Lung (tissue), 11 donors: ENCODE measurements at regions not wholly inside any gene's neighbourhood (a gene's known extent, or its start where the extent isn't known, plus 50 kb on each side); places are given as distances from the start of the nearest gene placed in this dataset.

ENCODE experiments used
- ATAC-seq: fragments of 200-7000 bp; cut with Tn5 transposase; one replicate; pipeline ENCODE4 v1.9.1; 2020; ENCODE audit warnings: moderate number of reproducible peaks; ENCODE audit not compliant: insufficient read depth, low FRiP score
- DNase-seq, 3 donors: peaks; one replicate each; pipeline ENCODE4 v3.0.0-alpha.2; 2013 to 2017
- H3K27ac ChIP-seq, 2 donors: one replicate each; pipeline ENCODE4 v1.5.1; 2013; ENCODE audit warnings: mild to moderate bottlenecking in 2 of 2, moderate library complexity in 2 of 2, control low read depth in 1 of 2, inconsistent platforms in 1 of 2, low read depth in 1 of 2, low read length in 1 of 2
- H3K27me3 ChIP-seq, 3 donors: one replicate each; pipeline ENCODE4 v1.5.1; 2013; ENCODE audit warnings: low read length in 2 of 3; ENCODE audit not compliant: control insufficient read depth in 3 of 3, insufficient read depth in 3 of 3
- H3K36me3 ChIP-seq, 4 donors: one replicate each; pipeline ENCODE4 v1.5.1; 2013; ENCODE audit warnings: low read length in 4 of 4, mild to moderate bottlenecking in 1 of 4, moderate library complexity in 1 of 4; ENCODE audit not compliant: control insufficient read depth in 4 of 4, insufficient read depth in 4 of 4
- H3K4me1 ChIP-seq, 5 donors: one replicate each; pipeline ENCODE4 v1.5.1; 2013; ENCODE audit warnings: low read length in 5 of 5, mild to moderate bottlenecking in 2 of 5, moderate library complexity in 1 of 5; ENCODE audit not compliant: control insufficient read depth in 5 of 5, insufficient read depth in 5 of 5
- H3K4me3 ChIP-seq: one replicate; pipeline ENCODE4 v1.5.1; 2013; ENCODE audit warnings: mild to moderate bottlenecking, control low read depth, moderate library complexity
- H3K9ac ChIP-seq, 2 donors: one replicate each; pipeline ENCODE4 v1.5.1; 2013; ENCODE audit warnings: low read length in 2 of 2, control low read depth in 1 of 2; ENCODE audit not compliant: insufficient read depth in 1 of 2
- H3K9me3 ChIP-seq, 4 donors: one replicate each; pipeline ENCODE4 v1.5.1; 2013; ENCODE audit warnings: low read length in 3 of 4, mild to moderate bottlenecking in 1 of 4, moderate library complexity in 1 of 4; ENCODE audit not compliant: control insufficient read depth in 4 of 4, insufficient read depth in 3 of 4
- WGBS, 2 donors: extraction: QIAGEN DNeasy Blood & Tissue Kit; methylation state at CpG; one replicate each; pipeline ENCODE4 v1.1.7; 2013; 5-methylcytosine and 5-hydroxymethylcytosine counted together
- TF ChIP-seq, protein P1 (sequence below): IDR thresholded peaks from 2 replicates; pipeline ENCODE4 v1.5.1; 2012; ENCODE audit warnings: mild to moderate bottlenecking; ENCODE audit errors: control extremely low read depth, extremely low read depth
- donor health status: control.
- donor health status: control.
- donor health status: Bipolar disorder and iron deficiency.
- donor health status: healthy.
- donor health status: DM: yes; HTN: yes; CAD: no.

DNA sequence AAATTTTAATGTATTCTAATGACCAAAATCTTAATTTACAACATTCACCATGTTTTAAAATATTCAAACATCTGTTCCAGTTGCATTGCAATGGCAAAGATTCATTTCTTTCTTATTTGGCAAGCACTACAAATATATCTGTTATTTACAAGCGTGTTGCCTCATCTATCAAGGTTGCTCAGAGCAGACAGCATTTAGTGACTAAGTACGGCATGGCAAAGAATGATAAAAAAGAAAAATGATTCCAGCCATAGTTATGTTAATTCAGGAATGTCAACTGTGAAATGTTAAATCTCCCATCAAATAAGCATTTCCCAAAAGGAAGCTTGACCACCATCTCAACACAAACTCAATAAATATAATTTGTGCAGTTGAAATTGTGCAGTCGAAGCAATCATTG is 312.1 kb downstream of the SEC23A start:
- no peaks in the 10 kb centered on the region for H3K27me3 ChIP-seq
- H3K4me1 ChIP-seq = no peaks in the 10 kb centered on the region
- no peaks in the 10 kb centered on the region for H3K9me3 ChIP-seq
- DNase-seq (no peak), ATAC-seq (no peak)
- H3K9ac ChIP-seq = no peak overlapping the region
- whole genome bisulfite sequencing, 2 donors = 83 to 87% methylated on average over 3 of the region's 3 CpGs
- no peak overlapping the region for H3K27ac ChIP-seq
- H3K4me3 ChIP-seq = no peak overlapping the region
- TF ChIP-seq, protein P1, sequence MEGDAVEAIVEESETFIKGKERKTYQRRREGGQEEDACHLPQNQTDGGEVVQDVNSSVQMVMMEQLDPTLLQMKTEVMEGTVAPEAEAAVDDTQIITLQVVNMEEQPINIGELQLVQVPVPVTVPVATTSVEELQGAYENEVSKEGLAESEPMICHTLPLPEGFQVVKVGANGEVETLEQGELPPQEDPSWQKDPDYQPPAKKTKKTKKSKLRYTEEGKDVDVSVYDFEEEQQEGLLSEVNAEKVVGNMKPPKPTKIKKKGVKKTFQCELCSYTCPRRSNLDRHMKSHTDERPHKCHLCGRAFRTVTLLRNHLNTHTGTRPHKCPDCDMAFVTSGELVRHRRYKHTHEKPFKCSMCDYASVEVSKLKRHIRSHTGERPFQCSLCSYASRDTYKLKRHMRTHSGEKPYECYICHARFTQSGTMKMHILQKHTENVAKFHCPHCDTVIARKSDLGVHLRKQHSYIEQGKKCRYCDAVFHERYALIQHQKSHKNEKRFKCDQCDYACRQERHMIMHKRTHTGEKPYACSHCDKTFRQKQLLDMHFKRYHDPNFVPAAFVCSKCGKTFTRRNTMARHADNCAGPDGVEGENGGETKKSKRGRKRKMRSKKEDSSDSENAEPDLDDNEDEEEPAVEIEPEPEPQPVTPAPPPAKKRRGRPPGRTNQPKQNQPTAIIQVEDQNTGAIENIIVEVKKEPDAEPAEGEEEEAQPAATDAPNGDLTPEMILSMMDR = no peak
- no peaks in the 10 kb centered on the region for H3K36me3 ChIP-seq

DNA sequence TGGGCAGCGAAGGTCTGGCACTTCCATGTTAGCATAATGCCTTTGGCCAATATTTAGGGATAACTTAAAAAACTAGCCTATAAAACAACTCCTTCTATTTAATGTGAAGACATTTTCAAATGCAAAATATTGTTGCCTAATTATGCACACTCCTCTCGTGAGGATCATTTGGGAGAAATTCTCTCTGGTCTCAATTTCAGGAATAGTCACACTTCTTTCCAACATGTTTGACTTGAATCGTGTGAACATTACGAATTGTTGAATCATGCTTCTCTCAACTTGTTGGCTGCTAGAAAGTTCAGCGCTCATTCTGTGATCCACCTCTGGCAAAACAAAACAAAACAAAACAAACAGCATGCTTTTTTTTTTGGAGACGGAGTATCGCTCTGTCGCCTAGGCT is 313.2 kb downstream of the SEC23A start:
- H3K4me3 ChIP-seq = no peak overlapping the region
- TF ChIP-seq, protein P1 = no peak
- H3K27ac ChIP-seq = no peak overlapping the region
- no peaks in the 10 kb centered on the region for H3K9me3 ChIP-seq
- H3K27me3 ChIP-seq = no peaks in the 10 kb centered on the region
- WGBS, 2 donors = 92 to 94% methylated on average over 8 of the region's 8 CpGs
- no peaks in the 10 kb centered on the region for H3K36me3 ChIP-seq
- no peaks in the 10 kb centered on the region for H3K4me1 ChIP-seq
- no peak for DNase-seq
- no peak for ATAC-seq
- H3K9ac ChIP-seq = no peak overlapping the region

DNA sequence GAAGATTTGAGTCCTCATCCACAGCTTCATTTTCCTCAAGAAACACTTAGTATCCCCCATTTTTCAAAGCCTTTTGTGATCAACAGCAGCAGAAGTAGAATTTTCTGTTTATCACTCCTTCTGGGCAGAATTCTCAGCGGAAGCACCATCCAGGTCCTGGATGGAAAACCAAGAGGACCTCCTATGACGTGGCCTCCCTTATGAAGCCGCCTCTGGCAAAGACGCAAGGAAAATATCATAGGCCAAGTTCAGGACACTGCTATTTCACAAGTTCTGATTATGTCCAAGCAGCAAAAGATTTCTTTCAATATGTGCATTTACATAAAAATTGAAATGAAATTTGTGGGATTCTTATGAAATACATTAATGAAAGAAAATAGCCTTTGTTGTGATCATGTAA is 315.0 kb downstream of the SEC23A start:
- H3K4me1 ChIP-seq = no peaks in the 10 kb centered on the region
- ATAC-seq = no peak
- TF ChIP-seq, protein P1 = no peak
- H3K4me3 ChIP-seq = no peak overlapping the region
- H3K9me3 ChIP-seq = no peaks in the 10 kb centered on the region
- DNase-seq = no peak
- WGBS, 2 donors = 95 to 99% methylated on average over 4 of the region's 4 CpGs
- H3K27ac ChIP-seq = no peak overlapping the region
- H3K9ac ChIP-seq = no peak overlapping the region
- no peaks in the 10 kb centered on the region for H3K36me3 ChIP-seq
- H3K27me3 ChIP-seq = no peaks in the 10 kb centered on the region

DNA sequence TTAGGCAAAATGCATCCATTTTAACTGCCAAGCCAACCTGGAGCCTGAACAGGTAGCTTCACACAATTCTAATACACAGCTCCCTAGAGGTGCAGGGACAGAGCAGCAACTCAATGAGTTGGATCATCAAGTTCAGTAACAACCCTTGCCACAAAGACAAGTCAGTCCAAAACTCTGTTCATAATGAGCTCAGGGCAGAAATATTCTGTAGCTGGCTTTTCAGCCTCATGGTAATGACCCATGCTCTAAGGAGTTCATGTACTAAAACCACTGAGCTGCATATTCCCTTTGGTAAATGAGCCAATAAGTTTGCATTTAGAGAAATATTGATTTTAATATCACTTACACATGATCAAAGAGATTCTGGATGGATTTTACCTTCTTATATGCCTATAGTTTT is 316.1 kb downstream of the SEC23A start:
- no peak for DNase-seq
- Histone ChIP-seq H3K4me3 (no peak overlapping the region), H3K27ac (no peak overlapping the region)

More for the DNA sequence above, 316.1 kb downstream of the SEC23A start:
- Histone ChIP-seq H3K9me3 (no peaks in the 10 kb centered on the region), H3K4me1 (no peaks in the 10 kb centered on the region), H3K27me3 (no peaks in the 10 kb centered on the region), H3K9ac (no peak overlapping the region), H3K36me3 (no peaks in the 10 kb centered on the region)
- ATAC-seq = no peak
- TF ChIP-seq, protein P1 = no peak
